ENCODE measurements at regions not wholly inside any gene's neighbourhood (a gene's known extent, or its start where the extent isn't known, plus 50 kb on each side); places are given as distances from the start of the nearest gene placed in this dataset.
"Not testable (repeated sequence)": the region's sequence is repeated elsewhere in the genome, so short reads cannot be mapped to it uniquely, and the experiment has no call there.

- POLR2A ChIA-PET, CTCF ChIA-PET: not testable (repeated sequence)
Measured at GRCh38 chr12:83233987-83234386, 547.3 kb downstream of the TMTC2 start.

GRCh38 chr12:83226960-83227359 lies 540.3 kb downstream of the TMTC2 start:
- POLR2A ChIA-PET, CTCF ChIA-PET: not testable (repeated sequence)

GRCh38 chr12:83225806-83226205 lies 539.1 kb downstream of the TMTC2 start:
- CTCF ChIA-PET: no interaction called here
- POLR2A ChIA-PET: no interaction called here

GRCh38 chr12:83224012-83224411 lies 537.3 kb downstream of the TMTC2 start:
- ChIA-PET POLR2A (no interaction called here), CTCF (no interaction called here)

GRCh38 chr12:83220774-83221173 lies 534.1 kb downstream of the TMTC2 start:
- ChIA-PET POLR2A (no interaction called here), CTCF (no interaction called here)

GRCh38 chr12:83216230-83216629 lies 529.5 kb downstream of the TMTC2 start:
- POLR2A ChIA-PET: no interaction called here
- CTCF ChIA-PET: no interaction called here

- ChIA-PET POLR2A (no interaction called here), CTCF (no interaction called here)
Measured at GRCh38 chr12:83214185-83214584, 527.5 kb downstream of the TMTC2 start.

GRCh38 chr12:83210933-83211332 lies 524.2 kb downstream of the TMTC2 start:
- POLR2A ChIA-PET: no interaction called here

GRCh38 chr12:83199069-83199468 lies 512.4 kb downstream of the TMTC2 start:
- CTCF ChIA-PET: no interaction called here
- POLR2A ChIA-PET: no interaction called here

More at GRCh38 chr12:83210933-83211332, 524.2 kb downstream of the TMTC2 start:
- CTCF ChIA-PET: no interaction called here

- ChIA-PET POLR2A (no interaction called here), CTCF (no interaction called here)
Measured at GRCh38 chr12:83198291-83199015, 511.7 kb downstream of the TMTC2 start.

GRCh38 chr12:83197483-83197914 lies 510.8 kb downstream of the TMTC2 start:
- POLR2A ChIA-PET: no interaction called here

GRCh38 chr12:83196694-83197350 lies 510.1 kb downstream of the TMTC2 start:
- POLR2A ChIA-PET: no interaction called here
- CTCF ChIA-PET: no interaction called here

More at GRCh38 chr12:83197483-83197914, 510.8 kb downstream of the TMTC2 start:
- CTCF ChIA-PET: no interaction called here

- ChIA-PET POLR2A (no interaction called here), CTCF (no interaction called here)
Measured at GRCh38 chr12:83190631-83191390, 504.1 kb downstream of the TMTC2 start.

- CTCF ChIA-PET: no interaction called here
- POLR2A ChIA-PET: no interaction called here
Measured at GRCh38 chr12:83186419-83186818, 499.7 kb downstream of the TMTC2 start.

- ChIA-PET CTCF (no interaction called here), POLR2A (no interaction called here)
Measured at GRCh38 chr12:83185241-83185640, 498.5 kb downstream of the TMTC2 start.
